GM12875 (cell line): ENCODE measurements at regions not wholly inside any gene's neighbourhood (a gene's known extent, or its start where the extent isn't known, plus 50 kb on each side); places are given as distances from the start of the nearest gene placed in this dataset.

Experiments used
- H3K4me3 ChIP-seq: one replicate; pipeline ENCODE4 v1.5.1; 2011; ENCODE audit warnings: low read depth, low read length, control low read depth
- TF ChIP-seq, protein P1 (sequence below): IDR thresholded peaks from 2 replicates; pipeline ENCODE4 v1.5.1; 2011; ENCODE audit warnings: low read depth, mild to moderate bottlenecking, control low read depth, inconsistent platforms, low read length, moderate library complexity, borderline replicate concordance; ENCODE audit not compliant: insufficient read depth

DNA sequence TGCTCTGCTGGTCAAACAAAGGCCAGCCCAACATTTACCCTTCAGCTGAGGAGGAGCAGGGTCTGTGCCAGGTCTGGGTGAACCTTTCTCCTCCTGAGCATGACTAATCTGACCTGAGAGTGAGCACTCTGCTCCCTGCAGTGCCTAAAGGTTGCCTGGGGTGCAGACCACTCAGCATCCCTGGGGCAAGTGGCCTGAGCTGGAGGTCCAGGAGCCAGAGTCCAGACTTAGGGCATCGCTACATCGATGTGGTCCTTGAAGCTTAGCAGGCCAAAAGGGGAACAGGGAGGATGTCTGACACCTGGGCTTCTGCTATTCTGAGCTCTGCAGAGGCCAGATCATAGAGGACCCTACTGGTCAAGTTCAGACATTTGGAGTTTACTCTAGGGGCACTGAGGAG lies 119.1 kb downstream of the FAM43A start:
- H3K4me3 ChIP-seq, result no peak overlapping the region
- TF ChIP-seq, protein P1, sequence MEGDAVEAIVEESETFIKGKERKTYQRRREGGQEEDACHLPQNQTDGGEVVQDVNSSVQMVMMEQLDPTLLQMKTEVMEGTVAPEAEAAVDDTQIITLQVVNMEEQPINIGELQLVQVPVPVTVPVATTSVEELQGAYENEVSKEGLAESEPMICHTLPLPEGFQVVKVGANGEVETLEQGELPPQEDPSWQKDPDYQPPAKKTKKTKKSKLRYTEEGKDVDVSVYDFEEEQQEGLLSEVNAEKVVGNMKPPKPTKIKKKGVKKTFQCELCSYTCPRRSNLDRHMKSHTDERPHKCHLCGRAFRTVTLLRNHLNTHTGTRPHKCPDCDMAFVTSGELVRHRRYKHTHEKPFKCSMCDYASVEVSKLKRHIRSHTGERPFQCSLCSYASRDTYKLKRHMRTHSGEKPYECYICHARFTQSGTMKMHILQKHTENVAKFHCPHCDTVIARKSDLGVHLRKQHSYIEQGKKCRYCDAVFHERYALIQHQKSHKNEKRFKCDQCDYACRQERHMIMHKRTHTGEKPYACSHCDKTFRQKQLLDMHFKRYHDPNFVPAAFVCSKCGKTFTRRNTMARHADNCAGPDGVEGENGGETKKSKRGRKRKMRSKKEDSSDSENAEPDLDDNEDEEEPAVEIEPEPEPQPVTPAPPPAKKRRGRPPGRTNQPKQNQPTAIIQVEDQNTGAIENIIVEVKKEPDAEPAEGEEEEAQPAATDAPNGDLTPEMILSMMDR, result no peak

DNA sequence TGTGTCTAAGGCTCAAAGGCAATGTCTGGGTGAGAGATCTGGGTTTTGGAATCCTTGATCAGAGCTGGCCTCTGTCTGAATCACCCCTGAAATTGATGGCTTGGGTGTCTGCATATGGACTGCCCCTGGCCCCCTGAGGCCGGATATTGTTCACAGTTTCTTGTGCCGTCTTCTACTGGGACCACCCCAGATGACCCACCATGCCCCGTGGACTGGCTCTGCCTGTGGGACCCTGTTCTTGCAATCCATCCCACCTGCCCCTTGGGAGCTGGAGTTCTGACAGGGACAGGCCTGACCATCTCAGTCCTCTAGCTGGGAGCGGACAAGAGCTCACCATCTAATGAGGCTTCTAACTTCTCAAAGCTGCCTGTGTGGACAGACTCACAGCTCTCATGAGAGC lies 119.9 kb downstream of the FAM43A start:
- no peak overlapping the region for H3K4me3 ChIP-seq
- TF ChIP-seq, protein P1, result no peak

DNA sequence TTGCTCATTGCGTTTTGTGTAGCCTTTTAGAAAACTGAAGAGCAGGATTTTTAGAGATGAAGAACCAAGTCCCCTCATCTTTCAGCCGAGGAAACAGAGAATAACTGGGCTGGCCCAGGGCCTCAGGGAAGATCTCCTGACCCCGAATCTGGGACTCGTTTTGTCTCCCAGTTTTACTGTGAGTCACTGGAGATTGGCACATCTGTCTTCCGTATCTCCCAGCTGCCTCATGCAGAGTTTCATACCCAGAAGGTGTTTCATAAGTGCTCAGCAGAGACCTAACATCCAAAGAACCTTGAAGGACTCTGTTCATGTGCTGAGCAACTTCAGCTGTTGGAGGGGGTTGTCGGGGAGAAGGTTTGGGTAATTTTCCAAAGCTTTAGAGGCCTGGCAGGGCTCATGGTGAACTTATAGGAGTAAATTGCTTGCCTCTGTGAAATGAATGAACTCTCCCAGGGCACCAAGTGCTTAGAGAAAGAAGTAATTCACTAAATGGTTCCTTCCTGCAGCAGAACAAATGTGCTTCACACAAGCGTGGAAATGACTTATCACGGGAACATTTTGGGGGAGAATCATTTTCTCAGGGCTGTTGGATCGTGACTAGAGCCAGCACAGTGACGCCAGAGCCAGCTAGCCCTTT lies 121.4 kb downstream of the FAM43A start:
- no peak overlapping the region for H3K4me3 ChIP-seq
- TF ChIP-seq, protein P1, result no peak

DNA sequence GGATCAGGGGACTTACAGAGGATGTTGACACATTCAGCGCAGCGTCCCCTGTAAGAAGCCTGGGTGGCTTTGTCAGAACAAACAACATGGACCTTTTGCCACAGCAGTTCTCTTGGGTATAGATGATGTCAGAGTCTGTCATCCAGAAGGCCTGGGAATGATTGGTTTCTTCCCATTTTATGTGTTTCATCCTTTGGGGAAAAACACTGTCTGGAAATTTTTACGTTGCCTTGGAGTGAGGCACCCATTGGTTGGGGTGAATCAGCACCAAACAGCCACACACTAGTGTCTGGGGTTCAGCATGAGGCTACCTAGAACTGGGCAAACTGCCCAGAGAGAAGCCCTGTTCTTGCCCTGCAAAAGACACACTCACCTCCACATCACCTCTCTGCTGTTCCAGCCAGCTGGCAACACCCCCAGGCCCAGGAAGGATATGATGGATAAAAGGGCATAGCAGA lies 123.0 kb downstream of the FAM43A start:
- TF ChIP-seq, protein P1, result no peak
- no peak overlapping the region for H3K4me3 ChIP-seq

DNA sequence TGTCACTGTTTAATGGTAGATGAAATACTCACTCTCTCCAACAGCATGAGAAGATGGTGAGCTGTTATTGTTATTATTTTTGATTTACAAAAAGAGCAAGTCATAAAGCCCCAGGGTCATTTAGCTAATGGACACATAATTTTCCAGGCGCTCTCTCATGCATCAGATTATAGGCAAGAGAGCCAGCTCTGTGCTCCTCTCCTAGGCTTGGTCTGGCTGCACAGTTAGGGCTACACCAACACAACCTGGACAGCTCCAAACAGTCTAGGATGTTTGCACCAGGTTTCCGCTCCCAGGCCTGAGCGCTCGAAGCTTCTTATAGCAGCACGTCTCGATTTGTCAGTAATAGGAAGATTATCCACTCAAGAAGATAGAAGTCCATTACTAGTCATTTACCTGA lies 123.7 kb downstream of the FAM43A start:
- no peak overlapping the region for H3K4me3 ChIP-seq
- TF ChIP-seq, protein P1, result no peak

DNA sequence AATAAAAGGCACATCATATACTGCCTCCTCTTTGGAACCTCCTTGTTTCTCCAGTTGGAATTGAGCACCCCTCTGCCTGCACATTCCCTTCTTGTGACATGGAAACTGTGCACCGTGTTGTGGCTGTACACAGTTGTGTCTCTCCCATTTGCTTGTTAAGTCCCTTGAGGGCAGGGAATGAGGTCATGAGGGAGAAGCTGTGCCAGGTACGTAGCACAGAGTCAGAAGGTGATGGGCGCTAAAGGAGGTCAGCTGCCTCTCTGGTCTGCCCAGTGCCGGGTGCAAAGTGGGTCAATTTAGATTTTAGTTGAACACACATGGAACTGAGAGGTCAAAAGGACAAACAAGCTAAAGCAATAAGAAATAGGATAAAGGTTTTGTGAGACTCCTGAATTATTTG lies 124.4 kb downstream of the FAM43A start:
- no peak overlapping the region for H3K4me3 ChIP-seq
- TF ChIP-seq, protein P1, result no peak

DNA sequence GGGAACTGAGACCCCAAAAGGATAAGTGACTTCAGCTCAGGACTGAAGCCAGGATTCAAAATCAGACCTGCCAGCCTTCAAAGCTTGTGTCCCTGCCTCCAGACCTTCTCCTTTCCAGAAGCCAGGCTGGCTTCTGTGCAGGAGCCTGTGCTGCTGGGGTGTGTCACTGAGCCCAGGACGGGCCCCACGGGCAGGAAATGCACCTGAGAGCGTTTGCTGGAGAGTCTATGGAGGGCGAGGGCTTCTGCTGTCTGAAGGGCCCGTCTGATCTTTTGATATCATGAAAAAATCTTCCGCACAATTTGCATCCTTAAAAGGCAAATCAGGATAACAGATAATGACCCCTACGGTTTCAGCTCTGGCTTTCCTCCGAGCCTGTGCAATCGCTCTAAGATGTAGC lies 125.4 kb downstream of the FAM43A start:
- TF ChIP-seq, protein P1, result no peak

More for the DNA sequence above, 125.4 kb downstream of the FAM43A start:
- no peak overlapping the region for H3K4me3 ChIP-seq
